D721Med (cell line): ENCODE measurements at regions not wholly inside any gene's neighbourhood (a gene's known extent, or its start where the extent isn't known, plus 50 kb on each side); places are given as distances from the start of the nearest gene placed in this dataset.

Experiments used
- DNase-seq: peaks from one replicate; pipeline ENCODE4 v3.0.0; 2011; ENCODE audit warnings: low spot score; ENCODE audit not compliant: insufficient read length
- FAIRE-seq: peaks from 2 replicates; lab custom pipeline; 2011; peaks lifted over from hg19 to GRCh38; lab: Jason Lieb, UNC
- CTCF ChIP-seq: IDR thresholded peaks from 2 replicates; pipeline ENCODE4 v1.5.1; 2012; ENCODE audit warnings: mild to moderate bottlenecking, control low read depth; ENCODE audit not compliant: insufficient read depth; ENCODE audit errors: missing control alignments

DNA sequence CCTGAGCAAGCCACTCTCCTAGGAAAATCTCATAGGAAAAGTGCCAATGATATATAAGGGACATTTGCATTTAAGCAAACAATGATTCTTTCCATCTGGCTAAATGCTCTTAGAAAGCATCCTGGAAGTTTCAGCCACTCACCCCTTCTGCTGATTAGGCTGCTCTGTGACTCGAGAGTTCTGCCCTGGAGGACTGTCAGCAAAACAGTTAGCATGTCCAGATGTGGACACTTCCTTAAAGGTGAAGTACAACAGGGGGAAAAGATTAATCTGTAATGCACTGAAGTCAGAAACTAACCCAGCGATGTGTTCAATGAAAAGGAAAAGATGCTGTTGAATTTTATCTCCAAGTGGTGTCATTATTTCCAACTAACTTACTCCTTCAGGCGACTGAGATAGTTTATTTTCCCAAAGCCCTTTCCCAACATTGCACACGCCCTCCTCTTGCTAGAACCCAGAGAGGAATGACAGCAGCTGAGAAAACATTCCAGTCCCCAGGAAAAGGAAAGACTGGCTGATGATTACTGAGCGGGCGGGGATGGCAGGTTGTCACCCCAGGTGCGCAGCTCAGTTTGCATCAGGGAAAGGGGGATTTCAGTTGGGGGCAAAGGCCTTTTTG lies 214.0 kb downstream of the SS18 start:
- FAIRE-seq (no peak), DNase-seq (no peak)
- no peak for TF ChIP-seq CTCF

GRCh38 chr18:25875551-25876240 lies 214.7 kb downstream of the SS18 start:
- FAIRE-seq (no peak), DNase-seq (no peak)
- TF ChIP-seq CTCF: no peak

- DNase-seq: no peak
- TF ChIP-seq CTCF: no peak
- FAIRE-seq: no peak
These were observed 216.6 kb downstream of the SS18 start for GRCh38 chr18:25873833-25874232.

GRCh38 chr18:25866331-25866730 lies 224.1 kb downstream of the SS18 start:
- no peak for DNase-seq
- FAIRE-seq: no peak
- no peak for TF ChIP-seq CTCF

DNA sequence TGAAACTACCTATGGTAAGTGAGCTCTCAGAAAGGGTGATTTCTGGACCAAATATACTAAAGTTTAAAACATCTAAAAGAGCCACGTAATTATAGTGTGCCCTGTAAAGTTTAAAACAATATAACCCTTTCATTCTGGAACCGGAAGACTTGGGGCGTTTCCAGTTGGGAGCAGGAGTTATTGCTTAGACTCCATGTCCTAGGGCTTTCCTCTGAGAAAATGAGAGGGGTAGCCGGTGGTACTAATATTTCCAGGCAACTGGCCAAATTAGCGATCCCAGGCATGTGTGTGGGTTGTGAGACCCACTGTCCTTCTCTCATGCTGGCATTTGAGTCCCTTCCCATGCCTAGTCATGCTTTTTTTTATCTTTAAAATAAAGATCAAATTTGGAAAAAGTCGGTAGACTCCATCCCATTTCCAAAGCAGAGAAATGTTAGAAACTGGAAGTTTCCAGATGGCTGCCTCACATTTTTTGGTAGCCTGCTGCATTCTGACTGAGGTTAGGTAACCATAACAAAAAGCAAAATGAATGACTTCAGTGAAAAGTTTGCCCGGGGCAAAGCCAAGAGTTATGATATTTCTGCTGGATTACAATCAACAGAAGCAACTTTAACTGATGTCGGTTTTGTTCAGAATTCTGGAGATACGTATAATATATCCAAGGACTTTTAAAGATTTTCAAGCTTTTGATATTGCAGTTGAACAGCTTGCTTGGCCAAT lies 227.4 kb downstream of the SS18 start:
- no peak for DNase-seq
- TF ChIP-seq CTCF: no peak
- FAIRE-seq: no peak

GRCh38 chr18:25853691-25854433 lies 236.6 kb downstream of the SS18 start:
- no peak for TF ChIP-seq CTCF
- no peak for FAIRE-seq
- DNase-seq: no peak
